Activated T-cell treated with anti-CD3 and anti-CD28 coated beads, Interleukin-2, amount 50 U/mL, for 24 hours (primary cell): ENCODE measurements at regions not wholly inside any gene's neighbourhood (a gene's known extent, or its start where the extent isn't known, plus 50 kb on each side); places are given as distances from the start of the nearest gene placed in this dataset.

Experiments used
- DNase-seq: peaks from one replicate; pipeline ENCODE4 v3.0.0-alpha.2; 2020
- H3K27ac Mint-ChIP-seq: 2 replicates; pipeline ENCODE4 v1.8.0; 2020; ENCODE audit warnings: mild to moderate bottlenecking, mixed read lengths
- H3K27me3 Mint-ChIP-seq: 2 replicates; pipeline ENCODE4 v1.8.0; 2020; ENCODE audit warnings: mixed read lengths
- H3K36me3 Mint-ChIP-seq: 2 replicates; pipeline ENCODE4 v1.8.0; 2020; ENCODE audit warnings: low read depth, mixed read lengths
- H3K4me1 Mint-ChIP-seq: 2 replicates; pipeline ENCODE4 v1.8.0; 2020; ENCODE audit warnings: low read depth, mixed read lengths
- H3K4me3 Mint-ChIP-seq: 2 replicates; pipeline ENCODE4 v1.8.0; 2020; ENCODE audit warnings: mild to moderate bottlenecking, moderate library complexity, mixed read lengths
- H3K9me3 Mint-ChIP-seq: 2 replicates; pipeline ENCODE4 v1.8.0; 2020; ENCODE audit warnings: mixed read lengths

DNA sequence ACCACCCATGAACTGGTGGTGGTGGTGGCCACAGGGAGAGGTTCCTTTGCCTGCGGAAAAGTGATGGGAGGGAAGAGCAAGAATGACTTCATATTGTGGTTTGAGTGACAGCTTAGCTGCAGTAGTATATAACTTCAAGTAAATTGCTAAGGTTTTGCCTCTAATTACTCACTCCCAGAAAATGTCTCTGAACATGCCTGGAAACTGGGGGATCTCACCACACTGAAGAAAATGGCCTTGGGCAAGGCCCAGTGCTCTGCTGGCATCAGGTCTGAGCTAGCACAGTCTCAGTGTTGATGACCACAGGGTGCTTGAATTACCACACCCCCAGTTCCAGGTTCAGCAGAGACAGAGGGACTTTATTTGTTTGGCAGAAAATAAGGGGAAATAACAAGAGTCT is 2085.4 kb downstream of the ARAP2 start:
- Mint-ChIP-seq H3K27ac (no peak overlapping the region), H3K4me3 (no peak overlapping the region), H3K9me3 (peaks cover 20% of the 10 kb centered on the region), H3K4me1 (no peaks in the 10 kb centered on the region), H3K36me3 (no peaks in the 10 kb centered on the region), H3K27me3 (no peaks in the 10 kb centered on the region)
- no peak for DNase-seq

DNA sequence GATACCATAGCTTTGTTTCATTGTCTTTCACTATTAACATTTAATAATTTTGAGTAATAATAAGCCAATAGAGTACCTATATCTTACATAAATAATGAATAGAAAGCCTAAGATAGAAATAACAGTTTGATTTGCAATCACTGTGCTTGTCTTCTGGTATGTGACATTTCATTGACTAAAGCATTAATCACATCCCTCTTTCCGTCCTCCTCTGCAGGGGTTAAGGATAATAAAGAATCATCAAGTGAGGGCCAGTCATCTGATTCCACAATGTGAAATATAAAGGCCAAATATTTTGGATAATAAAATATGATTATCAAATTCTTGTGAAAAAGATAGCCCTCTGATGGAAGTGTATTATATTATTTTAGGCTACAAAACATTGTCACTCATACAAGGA is 2073.4 kb downstream of the ARAP2 start:
- Mint-ChIP-seq H3K9me3 (peaks cover 16% of the 10 kb centered on the region), H3K36me3 (no peaks in the 10 kb centered on the region), H3K4me1 (no peaks in the 10 kb centered on the region), H3K27me3 (no peaks in the 10 kb centered on the region), H3K27ac (no peak overlapping the region), H3K4me3 (no peak overlapping the region)
- no peak for DNase-seq

DNA sequence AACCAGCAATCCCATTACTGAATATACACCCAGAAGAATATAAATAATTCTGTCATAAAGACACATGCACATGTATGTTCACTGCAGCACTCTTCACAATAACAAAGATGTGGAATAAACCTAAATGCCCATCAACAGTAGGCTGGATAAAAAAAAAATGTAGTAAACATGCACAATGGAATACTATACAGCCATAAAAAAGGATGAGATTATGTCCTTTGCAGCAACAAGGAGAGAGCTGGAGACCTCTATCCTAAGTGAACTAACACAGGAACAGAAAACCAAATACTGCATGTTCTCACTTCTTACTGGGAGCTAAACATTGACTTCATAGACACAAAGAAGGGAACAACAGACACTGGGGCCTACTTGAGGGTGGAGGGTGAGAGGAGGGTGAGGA is 2067.7 kb downstream of the ARAP2 start:
- no peak for DNase-seq
- Mint-ChIP-seq H3K4me1 (no peaks in the 10 kb centered on the region), H3K27me3 (no peaks in the 10 kb centered on the region), H3K36me3 (no peaks in the 10 kb centered on the region), H3K4me3 (no peak overlapping the region), H3K9me3 (peaks cover 24% of the 10 kb centered on the region), H3K27ac (no peak overlapping the region)

DNA sequence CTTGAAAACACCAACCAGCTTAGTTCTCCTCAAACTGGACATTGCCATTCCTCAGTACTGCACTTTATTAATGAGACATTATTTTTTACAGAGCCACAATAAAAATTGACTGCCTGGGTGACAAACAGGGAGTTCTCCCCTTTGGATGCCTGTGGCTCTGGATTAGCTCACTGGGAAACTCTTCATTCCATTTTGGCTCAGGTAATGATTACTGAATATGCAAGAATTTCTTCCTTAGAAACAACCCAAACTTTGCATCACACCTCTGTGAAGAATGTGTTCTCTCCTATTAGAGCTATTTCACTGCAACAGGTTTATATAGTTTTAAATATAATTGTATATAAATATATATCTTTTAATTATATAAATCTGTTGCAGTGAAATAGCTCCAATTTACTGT is 2065.8 kb downstream of the ARAP2 start:
- Mint-ChIP-seq H3K27ac (no peak overlapping the region), H3K27me3 (no peaks in the 10 kb centered on the region), H3K36me3 (no peaks in the 10 kb centered on the region), H3K4me3 (no peak overlapping the region), H3K9me3 (peaks cover 29% of the 10 kb centered on the region), H3K4me1 (no peaks in the 10 kb centered on the region)
- DNase-seq, result no peak

DNA sequence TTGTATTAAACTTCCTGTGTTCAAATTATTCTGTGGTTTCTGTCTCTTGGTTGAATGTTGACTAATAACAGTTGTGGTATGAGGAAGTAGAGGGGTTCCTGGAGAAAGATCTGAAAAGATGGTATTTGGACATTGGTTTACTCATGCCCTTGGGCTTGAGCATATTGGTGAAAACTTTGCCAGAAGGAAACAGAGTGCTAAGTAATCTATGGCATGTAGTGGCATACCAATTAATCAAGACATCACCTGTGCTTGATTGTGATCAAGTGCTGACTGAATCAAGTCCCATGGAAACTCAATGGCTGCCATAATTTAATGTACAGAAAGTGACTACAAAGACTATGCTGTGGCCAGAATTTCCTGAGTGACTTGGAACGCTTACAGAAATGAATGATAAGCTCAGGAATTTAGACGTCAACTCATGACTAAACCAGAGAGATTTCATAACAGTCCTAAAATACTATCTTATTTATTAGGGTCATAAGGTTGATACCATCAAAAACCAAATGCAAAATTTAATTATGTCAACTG is 2062.9 kb downstream of the ARAP2 start:
- no peaks in the 10 kb centered on the region for H3K4me1 Mint-ChIP-seq
- peaks cover 25% of the 10 kb centered on the region for H3K9me3 Mint-ChIP-seq
- DNase-seq, result no peak
- H3K4me3 Mint-ChIP-seq, result no peak overlapping the region
- no peaks in the 10 kb centered on the region for H3K36me3 Mint-ChIP-seq
- no peak overlapping the region for H3K27ac Mint-ChIP-seq
- H3K27me3 Mint-ChIP-seq, result no peaks in the 10 kb centered on the region

- Mint-ChIP-seq H3K4me3 (no peak overlapping the region), H3K27ac (no peak overlapping the region), H3K36me3 (no peaks in the 10 kb centered on the region), H3K9me3 (peaks cover 26% of the 10 kb centered on the region), H3K27me3 (no peaks in the 10 kb centered on the region), H3K4me1 (no peaks in the 10 kb centered on the region)
- no peak for DNase-seq
Measured at GRCh38 chr4:34181891-34182290, 2062.4 kb downstream of the ARAP2 start.

DNA sequence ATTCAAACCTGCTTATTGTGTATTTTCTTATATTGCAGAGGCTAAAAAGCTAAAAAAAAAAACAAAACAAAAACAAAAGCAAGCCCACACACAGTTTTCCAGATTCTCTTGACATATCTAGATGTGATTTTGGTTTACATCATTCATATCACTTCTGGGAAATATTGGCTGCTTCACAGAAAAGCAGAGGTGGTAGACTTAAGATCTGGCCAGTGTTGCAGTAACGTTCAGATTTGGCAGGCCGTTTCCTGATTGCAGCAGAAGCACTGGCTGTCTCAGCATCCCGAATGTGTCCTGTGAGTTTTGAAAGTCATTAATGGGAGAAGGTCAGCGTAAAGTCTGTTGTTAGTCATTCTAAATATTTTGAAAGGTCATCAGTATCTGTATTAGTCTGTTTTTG is 2062.0 kb downstream of the ARAP2 start:
- H3K36me3 Mint-ChIP-seq, result no peaks in the 10 kb centered on the region
- H3K4me1 Mint-ChIP-seq, result no peaks in the 10 kb centered on the region
- no peak overlapping the region for H3K27ac Mint-ChIP-seq
- no peak overlapping the region for H3K4me3 Mint-ChIP-seq
- no peak for DNase-seq
- H3K9me3 Mint-ChIP-seq, result peaks cover 29% of the 10 kb centered on the region
- H3K27me3 Mint-ChIP-seq, result no peaks in the 10 kb centered on the region

- Mint-ChIP-seq H3K9me3 (peaks cover 28% of the 10 kb centered on the region), H3K27me3 (no peaks in the 10 kb centered on the region), H3K4me3 (no peak overlapping the region), H3K4me1 (no peaks in the 10 kb centered on the region), H3K27ac (no peak overlapping the region), H3K36me3 (no peaks in the 10 kb centered on the region)
- DNase-seq, result no peak
Measured at GRCh38 chr4:34183926-34184325, 2060.4 kb downstream of the ARAP2 start.

- H3K4me1 Mint-ChIP-seq, result no peaks in the 10 kb centered on the region
- H3K36me3 Mint-ChIP-seq, result no peaks in the 10 kb centered on the region
Measured at GRCh38 chr4:34187056-34187455, 2057.3 kb downstream of the ARAP2 start.

GRCh38 chr4:34191443-34191842 is 2052.9 kb downstream of the ARAP2 start:
- Mint-ChIP-seq H3K4me3 (no peak overlapping the region), H3K9me3 (peaks cover 16% of the 10 kb centered on the region), H3K27ac (no peak overlapping the region), H3K36me3 (no peaks in the 10 kb centered on the region), H3K27me3 (no peaks in the 10 kb centered on the region), H3K4me1 (no peaks in the 10 kb centered on the region)
- no peak for DNase-seq

More at GRCh38 chr4:34187056-34187455, 2057.3 kb downstream of the ARAP2 start:
- H3K27me3 Mint-ChIP-seq, result no peaks in the 10 kb centered on the region
- peaks cover 27% of the 10 kb centered on the region for H3K9me3 Mint-ChIP-seq
- H3K27ac Mint-ChIP-seq, result no peak overlapping the region
- no peak for DNase-seq
- H3K4me3 Mint-ChIP-seq, result no peak overlapping the region

DNA sequence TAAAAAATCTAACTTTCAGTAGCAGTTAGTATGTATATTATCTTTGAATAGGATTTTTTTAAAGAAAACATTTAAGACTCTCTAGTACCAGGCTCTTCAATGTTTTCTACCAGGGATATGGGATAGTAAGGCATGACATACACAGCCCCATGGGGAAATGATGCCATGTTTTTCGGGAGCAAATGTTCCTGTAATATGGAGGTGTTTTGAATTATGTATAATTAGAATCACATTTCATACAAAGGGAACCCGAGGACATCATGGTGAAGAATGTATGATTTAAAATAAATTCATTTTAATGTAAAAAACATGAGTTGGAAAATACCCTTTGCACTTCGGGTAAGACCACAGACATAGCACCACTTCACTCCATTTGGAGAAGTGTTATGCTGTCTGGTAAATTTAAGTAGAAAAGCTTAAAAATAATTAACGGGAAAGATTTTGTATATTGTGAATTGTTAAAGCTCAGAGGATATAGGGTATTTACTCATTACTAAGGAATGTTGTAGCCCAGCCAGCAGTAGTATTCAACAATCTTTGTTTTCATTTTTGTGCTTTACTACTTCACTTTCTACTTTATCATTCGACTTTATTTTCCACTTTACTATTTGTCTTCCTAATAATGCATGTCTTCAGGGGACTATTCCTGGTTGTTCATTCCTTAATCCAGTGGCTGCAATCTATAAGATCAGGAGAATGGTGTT is 2050.7 kb downstream of the ARAP2 start:
- Mint-ChIP-seq H3K27ac (no peak overlapping the region), H3K4me1 (no peaks in the 10 kb centered on the region), H3K9me3 (peaks cover 9% of the 10 kb centered on the region), H3K4me3 (no peak overlapping the region), H3K27me3 (no peaks in the 10 kb centered on the region), H3K36me3 (no peaks in the 10 kb centered on the region)
- no peak for DNase-seq

DNA sequence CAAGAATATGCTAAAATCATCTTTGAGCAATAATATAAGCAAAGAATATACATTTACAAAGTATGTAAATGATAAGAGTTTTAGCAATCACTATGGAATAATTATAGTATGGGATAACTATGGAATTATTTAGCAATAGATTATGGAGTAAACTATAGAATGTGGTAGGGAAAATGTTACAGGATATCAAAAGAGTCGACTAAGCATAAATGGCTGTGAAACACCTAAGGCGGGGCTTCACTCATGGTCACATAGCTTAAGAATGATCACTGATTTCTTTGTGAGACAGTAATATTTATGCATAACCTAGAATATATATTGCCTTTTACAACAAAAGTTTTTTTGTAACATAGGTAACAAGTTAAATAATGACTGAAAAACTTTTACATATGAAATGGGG is 2049.7 kb downstream of the ARAP2 start:
- Mint-ChIP-seq H3K4me1 (no peaks in the 10 kb centered on the region), H3K36me3 (no peaks in the 10 kb centered on the region), H3K9me3 (peaks cover 4% of the 10 kb centered on the region), H3K27ac (no peak overlapping the region), H3K27me3 (no peaks in the 10 kb centered on the region), H3K4me3 (no peak overlapping the region)
- DNase-seq, result no peak

GRCh38 chr4:34196375-34196774 is 2047.9 kb downstream of the ARAP2 start:
- Mint-ChIP-seq H3K36me3 (no peaks in the 10 kb centered on the region), H3K4me3 (no peak overlapping the region), H3K27me3 (no peaks in the 10 kb centered on the region), H3K9me3 (peaks cover 12% of the 10 kb centered on the region), H3K4me1 (no peaks in the 10 kb centered on the region), H3K27ac (no peak overlapping the region)
- no peak for DNase-seq

GRCh38 chr4:34198966-34199365 is 2045.3 kb downstream of the ARAP2 start:
- no peak overlapping the region for H3K27ac Mint-ChIP-seq
- H3K36me3 Mint-ChIP-seq, result no peaks in the 10 kb centered on the region
- no peak for DNase-seq
- H3K4me3 Mint-ChIP-seq, result no peak overlapping the region
- no peaks in the 10 kb centered on the region for H3K27me3 Mint-ChIP-seq
- H3K9me3 Mint-ChIP-seq, result peaks cover 16% of the 10 kb centered on the region
- H3K4me1 Mint-ChIP-seq, result no peaks in the 10 kb centered on the region

DNA sequence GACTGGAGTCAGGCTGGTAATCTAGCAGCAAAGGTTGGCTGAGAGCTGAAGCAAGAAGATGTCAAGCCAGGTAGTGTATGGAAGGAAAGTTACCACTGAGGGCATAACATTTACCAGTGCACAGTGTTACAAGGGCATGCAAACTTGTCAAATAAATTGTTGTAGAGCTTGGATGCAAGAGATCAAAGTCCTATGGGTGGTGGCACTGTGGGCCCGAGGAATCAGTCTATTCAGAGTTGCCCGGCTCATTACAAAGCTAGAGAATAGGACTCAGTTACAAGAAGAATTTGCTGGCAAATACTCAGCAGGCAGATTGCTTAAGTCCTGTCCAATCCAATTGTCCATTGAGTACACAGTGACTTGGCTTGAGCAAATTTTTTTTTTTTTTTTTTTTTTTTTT is 2043.8 kb downstream of the ARAP2 start:
- peaks cover 18% of the 10 kb centered on the region for H3K9me3 Mint-ChIP-seq
- no peaks in the 10 kb centered on the region for H3K36me3 Mint-ChIP-seq
- H3K4me3 Mint-ChIP-seq, result no peak overlapping the region
- H3K27me3 Mint-ChIP-seq, result no peaks in the 10 kb centered on the region
- H3K4me1 Mint-ChIP-seq, result no peaks in the 10 kb centered on the region
- H3K27ac Mint-ChIP-seq, result no peak overlapping the region
- DNase-seq, result no peak

DNA sequence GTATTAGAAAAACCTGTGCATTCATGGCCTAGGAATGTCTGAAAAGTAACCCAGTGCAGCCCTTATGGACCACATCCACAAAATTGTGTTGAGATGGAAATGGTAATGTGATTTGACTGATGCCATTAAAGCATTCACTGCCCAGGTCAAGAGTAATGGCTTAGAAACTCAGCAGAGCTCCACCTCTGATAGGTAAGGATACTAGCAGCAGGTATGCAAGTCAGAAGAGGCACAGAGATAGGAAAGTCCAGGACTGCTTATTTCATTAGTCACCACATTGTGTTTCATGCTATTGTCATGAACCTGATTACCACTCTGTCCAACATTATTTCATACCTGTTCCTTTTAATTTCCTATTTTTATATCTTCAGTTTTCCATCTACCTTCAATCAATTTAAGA is 2042.2 kb downstream of the ARAP2 start:
- Mint-ChIP-seq H3K4me1 (no peaks in the 10 kb centered on the region), H3K4me3 (no peak overlapping the region), H3K36me3 (no peaks in the 10 kb centered on the region), H3K27ac (no peak overlapping the region), H3K9me3 (peaks cover 22% of the 10 kb centered on the region), H3K27me3 (no peaks in the 10 kb centered on the region)
- no peak for DNase-seq
